Inflammatory macrophage (primary cell): ENCODE measurements at regions not wholly inside any gene's neighbourhood (a gene's known extent, or its start where the extent isn't known, plus 50 kb on each side); places are given as distances from the start of the nearest gene placed in this dataset.

Experiments used
- DNase-seq, 2 donors: peaks; one replicate each; pipeline ENCODE4 v3.0.0-alpha.2; 2020 to 2022

- DNase-seq, result no peak
Measured at GRCh38 chr16:62137996-62138395, 101.8 kb upstream of the CDH8 start.

GRCh38 chr16:62135911-62136310 lies 99.7 kb upstream of the CDH8 start:
- DNase-seq, result no peak

- DNase-seq, result no peak
Measured at GRCh38 chr16:62135446-62135845, 99.2 kb upstream of the CDH8 start.

GRCh38 chr16:62130101-62130500 lies 93.9 kb upstream of the CDH8 start:
- no peak for DNase-seq

GRCh38 chr16:62105244-62105643 lies 69.0 kb upstream of the CDH8 start:
- no peak for DNase-seq

- no peak for DNase-seq
Measured at GRCh38 chr16:62102588-62102987, 66.3 kb upstream of the CDH8 start.

GRCh38 chr16:62100651-62101050 lies 64.4 kb upstream of the CDH8 start:
- no peak for DNase-seq

- DNase-seq, result no peak
Measured at GRCh38 chr16:62089715-62090114, 53.5 kb upstream of the CDH8 start.

- DNase-seq, result no peak
Measured at GRCh38 chr16:62088731-62089410, 52.6 kb upstream of the CDH8 start.
